ENCODE measurements at regions not wholly inside any gene's neighbourhood (a gene's known extent, or its start where the extent isn't known, plus 50 kb on each side); places are given as distances from the start of the nearest gene placed in this dataset.
A peak's percentile ranks its signal among the peaks of the same experiment; 100 is the strongest.

DNA sequence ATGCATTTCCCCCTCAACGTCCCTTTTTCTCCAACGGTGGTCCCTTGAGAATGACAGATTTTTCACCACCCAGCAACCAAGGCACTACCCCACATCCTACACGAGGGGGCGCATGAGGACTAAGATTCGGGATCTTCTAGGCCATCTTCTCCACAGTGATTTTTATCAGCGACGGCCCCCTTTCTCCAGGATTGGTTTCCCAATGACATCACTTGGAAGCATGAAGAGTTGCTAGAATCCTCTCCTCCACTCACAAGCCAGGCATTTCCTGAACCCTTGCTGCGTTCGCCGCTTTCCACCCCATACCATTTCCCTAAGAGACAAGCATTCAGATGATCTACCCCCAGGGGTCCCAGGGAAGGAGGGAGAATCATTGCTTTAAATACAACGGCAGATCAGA lies 252.0 kb downstream of the HIVEP2 start (continued):
- TF ChIP-seq, protein P1, sequence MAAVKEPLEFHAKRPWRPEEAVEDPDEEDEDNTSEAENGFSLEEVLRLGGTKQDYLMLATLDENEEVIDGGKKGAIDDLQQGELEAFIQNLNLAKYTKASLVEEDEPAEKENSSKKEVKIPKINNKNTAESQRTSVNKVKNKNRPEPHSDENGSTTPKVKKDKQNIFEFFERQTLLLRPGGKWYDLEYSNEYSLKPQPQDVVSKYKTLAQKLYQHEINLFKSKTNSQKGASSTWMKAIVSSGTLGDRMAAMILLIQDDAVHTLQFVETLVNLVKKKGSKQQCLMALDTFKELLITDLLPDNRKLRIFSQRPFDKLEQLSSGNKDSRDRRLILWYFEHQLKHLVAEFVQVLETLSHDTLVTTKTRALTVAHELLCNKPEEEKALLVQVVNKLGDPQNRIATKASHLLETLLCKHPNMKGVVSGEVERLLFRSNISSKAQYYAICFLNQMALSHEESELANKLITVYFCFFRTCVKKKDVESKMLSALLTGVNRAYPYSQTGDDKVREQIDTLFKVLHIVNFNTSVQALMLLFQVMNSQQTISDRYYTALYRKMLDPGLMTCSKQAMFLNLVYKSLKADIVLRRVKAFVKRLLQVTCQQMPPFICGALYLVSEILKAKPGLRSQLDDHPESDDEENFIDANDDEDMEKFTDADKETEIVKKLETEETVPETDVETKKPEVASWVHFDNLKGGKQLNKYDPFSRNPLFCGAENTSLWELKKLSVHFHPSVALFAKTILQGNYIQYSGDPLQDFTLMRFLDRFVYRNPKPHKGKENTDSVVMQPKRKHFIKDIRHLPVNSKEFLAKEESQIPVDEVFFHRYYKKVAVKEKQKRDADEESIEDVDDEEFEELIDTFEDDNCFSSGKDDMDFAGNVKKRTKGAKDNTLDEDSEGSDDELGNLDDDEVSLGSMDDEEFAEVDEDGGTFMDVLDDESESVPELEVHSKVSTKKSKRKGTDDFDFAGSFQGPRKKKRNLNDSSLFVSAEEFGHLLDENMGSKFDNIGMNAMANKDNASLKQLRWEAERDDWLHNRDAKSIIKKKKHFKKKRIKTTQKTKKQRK (IDR thresholded peaks at IDR 0.05; ENCODE audit: low read depth, low read length): no peak
- TF ChIP-seq, protein P2, sequence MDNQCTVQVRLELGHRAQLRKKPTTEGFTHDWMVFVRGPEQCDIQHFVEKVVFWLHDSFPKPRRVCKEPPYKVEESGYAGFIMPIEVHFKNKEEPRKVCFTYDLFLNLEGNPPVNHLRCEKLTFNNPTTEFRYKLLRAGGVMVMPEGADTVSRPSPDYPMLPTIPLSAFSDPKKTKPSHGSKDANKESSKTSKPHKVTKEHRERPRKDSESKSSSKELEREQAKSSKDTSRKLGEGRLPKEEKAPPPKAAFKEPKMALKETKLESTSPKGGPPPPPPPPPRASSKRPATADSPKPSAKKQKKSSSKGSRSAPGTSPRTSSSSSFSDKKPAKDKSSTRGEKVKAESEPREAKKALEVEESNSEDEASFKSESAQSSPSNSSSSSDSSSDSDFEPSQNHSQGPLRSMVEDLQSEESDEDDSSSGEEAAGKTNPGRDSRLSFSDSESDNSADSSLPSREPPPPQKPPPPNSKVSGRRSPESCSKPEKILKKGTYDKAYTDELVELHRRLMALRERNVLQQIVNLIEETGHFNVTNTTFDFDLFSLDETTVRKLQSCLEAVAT (IDR thresholded peaks at IDR 0.05): 0 out of 2 replicates have a peak, but pooled peaks have one; percentile 35
- TF ChIP-seq, protein P3, sequence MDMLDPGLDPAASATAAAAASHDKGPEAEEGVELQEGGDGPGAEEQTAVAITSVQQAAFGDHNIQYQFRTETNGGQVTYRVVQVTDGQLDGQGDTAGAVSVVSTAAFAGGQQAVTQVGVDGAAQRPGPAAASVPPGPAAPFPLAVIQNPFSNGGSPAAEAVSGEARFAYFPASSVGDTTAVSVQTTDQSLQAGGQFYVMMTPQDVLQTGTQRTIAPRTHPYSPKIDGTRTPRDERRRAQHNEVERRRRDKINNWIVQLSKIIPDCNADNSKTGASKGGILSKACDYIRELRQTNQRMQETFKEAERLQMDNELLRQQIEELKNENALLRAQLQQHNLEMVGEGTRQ (IDR thresholded peaks at IDR 0.05; ENCODE audit: borderline replicate concordance, low read depth, low read length): no peak
- TF ChIP-seq, protein P4, sequence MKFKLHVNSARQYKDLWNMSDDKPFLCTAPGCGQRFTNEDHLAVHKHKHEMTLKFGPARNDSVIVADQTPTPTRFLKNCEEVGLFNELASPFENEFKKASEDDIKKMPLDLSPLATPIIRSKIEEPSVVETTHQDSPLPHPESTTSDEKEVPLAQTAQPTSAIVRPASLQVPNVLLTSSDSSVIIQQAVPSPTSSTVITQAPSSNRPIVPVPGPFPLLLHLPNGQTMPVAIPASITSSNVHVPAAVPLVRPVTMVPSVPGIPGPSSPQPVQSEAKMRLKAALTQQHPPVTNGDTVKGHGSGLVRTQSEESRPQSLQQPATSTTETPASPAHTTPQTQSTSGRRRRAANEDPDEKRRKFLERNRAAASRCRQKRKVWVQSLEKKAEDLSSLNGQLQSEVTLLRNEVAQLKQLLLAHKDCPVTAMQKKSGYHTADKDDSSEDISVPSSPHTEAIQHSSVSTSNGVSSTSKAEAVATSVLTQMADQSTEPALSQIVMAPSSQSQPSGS (IDR thresholded peaks at IDR 0.05; ENCODE audit: low read length): no peak
- TF ChIP-seq PML (IDR thresholded peaks at IDR 0.05; ENCODE audit: low read length) (no peak), SUPT20H (IDR thresholded peaks at IDR 0.05; ENCODE audit: borderline replicate concordance, control insufficient read depth, low read depth, low read length) (no peak), EGR1 (IDR thresholded peaks at IDR 0.05; ENCODE audit: borderline replicate concordance in 1 of 2, low read depth in 2 of 2, low read length in 2 of 2) (no peak), RELA (IDR thresholded peaks at IDR 0.05; ENCODE audit: borderline replicate concordance, partially characterized antibody) (no peak), ZZZ3 (IDR thresholded peaks at IDR 0.05; ENCODE audit: control insufficient read depth, insufficient read length, low read depth) (no peak), POLR2A (IDR thresholded peaks at IDR 0.05; ENCODE audit: low read depth, low read length) (no peak), SMC3 (IDR thresholded peaks at IDR 0.05; ENCODE audit: borderline replicate concordance, low read length) (peak; percentile 97), PAX5 (IDR thresholded peaks at IDR 0.05; ENCODE audit: borderline replicate concordance, low read depth, low read length) (no peak), IRF4 (IDR thresholded peaks at IDR 0.05; ENCODE audit: low read depth, low read length) (no peak), ZNF274 (IDR thresholded peaks at IDR 0.05; ENCODE audit: insufficient read depth, insufficient read length) (no peak), RB1 (IDR thresholded peaks at IDR 0.05; ENCODE audit: borderline replicate concordance) (0 out of 2 replicates have a peak, but pooled peaks have one; percentile 47), SMAD1 (IDR thresholded peaks at IDR 0.05; ENCODE audit: low read depth, partially characterized antibody) (no peak), SIX5 (IDR thresholded peaks at IDR 0.05; ENCODE audit: low read depth, low read length, severe bottlenecking) (no peak), YBX1 (IDR thresholded peaks at IDR 0.05) (no peak), MEF2B (IDR thresholded peaks at IDR 0.05; ENCODE audit: partially characterized antibody, poor library complexity, severe bottlenecking) (peak; percentile 43)
- TF ChIP-seq, protein P5, sequence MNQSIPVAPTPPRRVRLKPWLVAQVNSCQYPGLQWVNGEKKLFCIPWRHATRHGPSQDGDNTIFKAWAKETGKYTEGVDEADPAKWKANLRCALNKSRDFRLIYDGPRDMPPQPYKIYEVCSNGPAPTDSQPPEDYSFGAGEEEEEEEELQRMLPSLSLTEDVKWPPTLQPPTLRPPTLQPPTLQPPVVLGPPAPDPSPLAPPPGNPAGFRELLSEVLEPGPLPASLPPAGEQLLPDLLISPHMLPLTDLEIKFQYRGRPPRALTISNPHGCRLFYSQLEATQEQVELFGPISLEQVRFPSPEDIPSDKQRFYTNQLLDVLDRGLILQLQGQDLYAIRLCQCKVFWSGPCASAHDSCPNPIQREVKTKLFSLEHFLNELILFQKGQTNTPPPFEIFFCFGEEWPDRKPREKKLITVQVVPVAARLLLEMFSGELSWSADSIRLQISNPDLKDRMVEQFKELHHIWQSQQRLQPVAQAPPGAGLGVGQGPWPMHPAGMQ (IDR thresholded peaks at IDR 0.05; ENCODE audit: borderline replicate concordance): no peak
- TF ChIP-seq, protein P6, sequence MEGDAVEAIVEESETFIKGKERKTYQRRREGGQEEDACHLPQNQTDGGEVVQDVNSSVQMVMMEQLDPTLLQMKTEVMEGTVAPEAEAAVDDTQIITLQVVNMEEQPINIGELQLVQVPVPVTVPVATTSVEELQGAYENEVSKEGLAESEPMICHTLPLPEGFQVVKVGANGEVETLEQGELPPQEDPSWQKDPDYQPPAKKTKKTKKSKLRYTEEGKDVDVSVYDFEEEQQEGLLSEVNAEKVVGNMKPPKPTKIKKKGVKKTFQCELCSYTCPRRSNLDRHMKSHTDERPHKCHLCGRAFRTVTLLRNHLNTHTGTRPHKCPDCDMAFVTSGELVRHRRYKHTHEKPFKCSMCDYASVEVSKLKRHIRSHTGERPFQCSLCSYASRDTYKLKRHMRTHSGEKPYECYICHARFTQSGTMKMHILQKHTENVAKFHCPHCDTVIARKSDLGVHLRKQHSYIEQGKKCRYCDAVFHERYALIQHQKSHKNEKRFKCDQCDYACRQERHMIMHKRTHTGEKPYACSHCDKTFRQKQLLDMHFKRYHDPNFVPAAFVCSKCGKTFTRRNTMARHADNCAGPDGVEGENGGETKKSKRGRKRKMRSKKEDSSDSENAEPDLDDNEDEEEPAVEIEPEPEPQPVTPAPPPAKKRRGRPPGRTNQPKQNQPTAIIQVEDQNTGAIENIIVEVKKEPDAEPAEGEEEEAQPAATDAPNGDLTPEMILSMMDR (IDR thresholded peaks at IDR 0.05 in 2 of 3, conservative IDR thresholded peaks at IDR 0.05 in 1 of 3; ENCODE audit: control insufficient read depth in 2 of 3, extremely low read depth in 1 of 3, insufficient read depth in 1 of 3, low read depth in 3 of 3, low read length in 3 of 3): peak; percentile 87 to 93 (median 89)

Measured in GM12878 (cell line).